Activated CD4-positive, alpha-beta memory T cell treated with anti-CD3 and anti-CD28 coated beads for 36 hours (primary cell): ENCODE measurements at regions not wholly inside any gene's neighbourhood (a gene's known extent, or its start where the extent isn't known, plus 50 kb on each side); places are given as distances from the start of the nearest gene placed in this dataset.

ENCODE experiments used
- CTCF ChIA-PET: fragments of 350-600 bp; sonication (Branson Sonifier 250); formaldehyde crosslinking; loops from one replicate; lab custom pipeline; 2021; ENCODE audit warnings: antibody characterized with exemption, inconsistent platforms; lab: Charles Lee
- POLR2A ChIA-PET: fragments of 350-600 bp; sonication (Branson Sonifier 250); formaldehyde crosslinking; loops from one replicate; lab custom pipeline; 2021; ENCODE audit warnings: antibody characterized with exemption; lab: Charles Lee
- DNase-seq: peaks from one replicate; pipeline ENCODE4 v3.0.0-alpha.2; 2020
- H3K27ac Mint-ChIP-seq: one replicate; pipeline ENCODE4 v1.8.0; 2021; ENCODE audit warnings: mixed read lengths
- H3K27me3 Mint-ChIP-seq: one replicate; pipeline ENCODE4 v1.8.0; 2021; ENCODE audit warnings: mixed read lengths
- H3K36me3 Mint-ChIP-seq: one replicate; pipeline ENCODE4 v1.8.0; 2021; ENCODE audit warnings: mixed read lengths
- H3K4me1 Mint-ChIP-seq: one replicate; pipeline ENCODE4 v1.8.0; 2021; ENCODE audit warnings: low read depth, mixed read lengths
- H3K4me3 Mint-ChIP-seq: one replicate; pipeline ENCODE4 v1.8.0; 2021; ENCODE audit warnings: mild to moderate bottlenecking, mixed read lengths
- H3K9me3 Mint-ChIP-seq: one replicate; pipeline ENCODE4 v1.8.0; 2021; ENCODE audit warnings: mixed read lengths
- intact Hi-C: fragments of 100-400 bp; cut with micrococcal nuclease; formaldehyde crosslinking; loops from one replicate; pipeline ENCODE4 v1.15.1; 2023

DNA sequence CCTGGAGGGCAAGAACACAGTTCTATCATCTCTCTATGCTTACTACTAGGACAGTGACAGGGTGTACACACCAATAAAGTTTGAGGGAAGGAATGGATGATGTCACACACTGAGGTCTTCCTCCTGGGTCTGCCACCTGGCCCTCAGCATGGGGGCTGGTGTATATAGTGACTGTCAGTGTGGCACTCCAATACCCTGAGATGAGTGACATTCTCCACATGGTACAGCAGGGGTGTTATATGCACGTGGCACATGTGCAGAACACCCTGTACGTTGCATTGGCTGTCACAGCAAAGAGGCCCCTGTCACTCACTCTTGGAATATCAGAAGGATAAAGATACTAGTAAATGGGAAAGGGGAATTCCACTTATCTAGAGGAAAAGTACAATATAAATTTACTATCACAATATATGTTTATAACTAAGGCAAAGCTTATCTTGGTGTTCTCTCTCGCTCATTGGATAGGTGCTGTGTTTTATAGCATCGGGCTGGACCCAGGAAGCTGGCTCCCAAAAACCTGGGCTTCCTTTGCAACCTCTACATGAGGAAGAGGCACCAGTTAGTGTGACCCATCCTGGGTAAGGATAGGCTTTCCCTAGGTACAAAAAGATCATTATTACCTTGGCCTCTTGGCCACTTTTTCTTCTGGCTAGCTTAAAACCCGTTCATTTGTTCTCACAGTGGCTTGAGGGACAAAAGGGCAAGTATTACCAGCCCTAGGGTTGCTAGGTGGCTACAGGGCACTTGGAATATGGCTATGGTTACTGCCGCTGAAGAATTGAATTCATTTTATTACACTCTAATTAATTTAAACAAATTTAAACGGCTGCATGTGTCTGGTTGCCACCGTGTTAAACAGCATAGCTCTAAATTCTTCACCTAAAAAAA lies 54.8 kb upstream of the HES1 start:
- peaks cover 27% of the 10 kb centered on the region for H3K27me3 Mint-ChIP-seq
- H3K9me3 Mint-ChIP-seq, result no peaks in the 10 kb centered on the region
- ChIA-PET CTCF (no interaction called here), POLR2A (no interaction called here)
- H3K36me3 Mint-ChIP-seq, result no peaks in the 10 kb centered on the region
- no peak overlapping the region for H3K4me3 Mint-ChIP-seq
- no peak for DNase-seq
- no peak overlapping the region for H3K27ac Mint-ChIP-seq
- intact Hi-C loops, result no loop called here
- H3K4me1 Mint-ChIP-seq, result peaks cover 5% of the 10 kb centered on the region

- Mint-ChIP-seq H3K9me3 (no peaks in the 10 kb centered on the region), H3K27me3 (peaks cover 27% of the 10 kb centered on the region), H3K36me3 (no peaks in the 10 kb centered on the region), H3K4me1 (peaks cover 5% of the 10 kb centered on the region), H3K4me3 (no peak overlapping the region), H3K27ac (no peak overlapping the region)
- POLR2A ChIA-PET, result no interaction called here
- no peak for DNase-seq
- CTCF ChIA-PET, result interaction anchor here (1.3 kb wide), 1 partner anchor 301 kb away, joined by 3 read pairs; no protein-coding TSS in a partner anchor
- intact Hi-C loops, result no loop called here
These were observed 54.1 kb upstream of the HES1 start for GRCh38 chr3:194081826-194082225.

GRCh38 chr3:194082743-194083636 lies 53.0 kb upstream of the HES1 start:
- peaks cover 21% of the 10 kb centered on the region for H3K27me3 Mint-ChIP-seq
- no peak overlapping the region for H3K4me3 Mint-ChIP-seq
- no peaks in the 10 kb centered on the region for H3K9me3 Mint-ChIP-seq
- no peak for DNase-seq
- CTCF ChIA-PET, result interaction anchor here (1.3 kb wide), 1 partner anchor 302 kb away, joined by 3 read pairs; no protein-coding TSS in a partner anchor
- intact Hi-C loops, result no loop called here
- H3K4me1 Mint-ChIP-seq, result peaks cover 5% of the 10 kb centered on the region
- H3K27ac Mint-ChIP-seq, result no peak overlapping the region
- H3K36me3 Mint-ChIP-seq, result no peaks in the 10 kb centered on the region
- POLR2A ChIA-PET, result no interaction called here

DNA sequence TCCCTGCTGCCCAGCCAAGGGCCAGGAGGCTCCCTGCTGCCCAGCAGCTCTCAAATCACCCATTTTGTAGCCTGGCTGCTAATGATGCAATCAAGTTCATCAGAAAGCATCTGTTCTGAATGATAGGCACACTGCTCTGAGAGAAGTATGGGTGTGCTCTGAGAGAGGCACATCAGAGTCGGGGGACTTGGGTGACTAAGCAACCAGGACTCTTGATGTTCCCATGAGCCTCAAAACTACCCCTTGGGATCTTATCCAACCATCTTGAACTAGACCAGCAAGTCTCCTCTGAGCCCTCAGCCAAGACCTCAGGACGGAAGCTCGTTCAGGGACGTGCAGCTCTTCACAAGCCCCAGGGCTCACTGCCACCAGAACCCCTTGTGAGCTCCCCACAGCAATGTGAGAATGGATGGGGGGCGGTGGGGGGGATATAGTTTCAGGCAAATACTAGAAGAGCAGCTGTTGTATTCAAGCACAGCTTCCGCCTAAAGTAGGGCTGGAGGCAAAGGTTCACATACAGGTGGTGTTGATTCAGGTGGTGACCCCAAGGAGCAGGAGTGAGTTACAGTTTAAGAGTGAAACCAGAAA lies 52.2 kb upstream of the HES1 start:
- CTCF ChIA-PET, result interaction anchor here (0.9 kb wide), 1 partner anchor 55 kb away, joined by 3 read pairs; no protein-coding TSS in a partner anchor
- Mint-ChIP-seq H3K4me1 (peaks cover 5% of the 10 kb centered on the region), H3K27me3 (peaks cover 14% of the 10 kb centered on the region), H3K9me3 (no peaks in the 10 kb centered on the region), H3K36me3 (no peaks in the 10 kb centered on the region), H3K27ac (no peak overlapping the region), H3K4me3 (no peak overlapping the region)
- intact Hi-C loops, result no loop called here
- no peak for DNase-seq
- POLR2A ChIA-PET, result no interaction called here

GRCh38 chr3:194084284-194084683 lies 51.7 kb upstream of the HES1 start:
- POLR2A ChIA-PET, result interaction anchor here (1.0 kb wide), 1 partner anchor 113 kb away, joined by 3 read pairs; no protein-coding TSS in a partner anchor
- Mint-ChIP-seq H3K27me3 (peaks cover 12% of the 10 kb centered on the region), H3K4me1 (peaks cover 7% of the 10 kb centered on the region), H3K4me3 (no peak overlapping the region), H3K27ac (no peak overlapping the region), H3K36me3 (no peaks in the 10 kb centered on the region), H3K9me3 (no peaks in the 10 kb centered on the region)
- DNase-seq, result peak; percentile 59
- intact Hi-C loops, result no loop called here
- CTCF ChIA-PET, result interaction anchor here (0.9 kb wide), 1 partner anchor 54 kb away, joined by 3 read pairs; no protein-coding TSS in a partner anchor
